Embryonic facial prominence (tissue), 1 donor: ENCODE measurements at regions not wholly inside any gene's neighbourhood (a gene's known extent, or its start where the extent isn't known, plus 50 kb on each side); places are given as distances from the start of the nearest gene placed in this dataset.
"Not testable (repeated sequence)": the region's sequence is repeated elsewhere in the genome, so short reads cannot be mapped to it uniquely, and the experiment has no call there.

Source experiments
- DNase-seq: peaks from one replicate; pipeline ENCODE4 v3.0.0-alpha.2; 2016; ENCODE audit errors: extremely low spot score

DNA sequence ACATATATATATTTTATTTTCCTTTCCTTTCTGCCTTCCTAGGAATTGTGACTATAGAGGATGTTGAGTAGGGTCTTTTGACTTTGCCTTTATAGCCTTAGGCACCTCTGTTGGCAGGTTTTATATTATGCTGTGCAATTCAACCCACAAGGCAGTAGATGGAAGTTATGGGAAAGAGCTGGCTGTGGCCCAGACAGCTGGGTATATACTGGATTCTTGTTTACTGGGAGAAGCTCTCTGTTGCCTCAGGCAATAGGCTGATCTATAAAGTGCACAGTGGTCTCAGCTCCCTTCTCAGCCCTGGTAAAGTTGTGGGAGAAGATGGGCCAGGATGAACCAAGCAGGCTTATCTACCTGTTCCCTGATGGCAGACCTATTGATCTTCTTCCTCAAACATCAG, 342.0 kb downstream of the GBA3 start:
- DNase-seq = no peak

DNA sequence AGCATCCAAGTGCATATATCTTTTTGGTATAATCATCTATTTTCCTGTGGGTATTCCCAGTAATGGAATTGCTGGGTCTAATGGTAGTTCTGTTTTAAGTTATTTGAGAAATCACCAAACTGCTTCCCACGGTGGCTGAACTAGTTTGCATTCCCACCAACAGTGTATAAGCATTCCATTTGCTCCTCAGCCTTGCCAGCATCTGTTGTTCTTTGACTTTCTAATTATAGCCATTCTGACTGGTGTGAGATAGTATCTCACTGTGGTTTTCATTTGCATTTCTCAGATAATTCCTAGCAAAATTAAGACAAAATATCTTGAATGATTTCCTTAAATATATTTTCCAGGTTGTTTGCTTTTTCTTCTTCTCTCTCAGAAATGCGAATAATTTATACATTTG, 341.1 kb downstream of the GBA3 start:
- DNase-seq = no peak

DNA sequence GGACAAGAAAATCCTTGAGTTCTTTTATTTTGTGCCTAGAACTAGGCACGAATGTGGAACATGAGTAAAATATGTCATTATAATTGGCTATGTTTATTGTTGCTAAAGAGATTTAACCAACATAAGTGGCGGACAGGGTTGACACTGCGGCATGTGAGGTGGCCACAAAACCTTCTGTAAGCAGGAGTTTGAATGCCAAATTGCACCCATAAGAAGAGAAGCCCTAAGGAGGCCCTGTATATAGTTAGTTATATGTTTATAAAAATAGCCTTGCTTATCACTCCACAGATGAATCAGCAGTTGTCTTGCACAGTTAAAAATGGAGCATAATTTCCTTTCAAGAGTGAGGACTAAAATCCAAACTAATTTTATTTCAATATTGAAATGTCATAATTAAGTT, 336.1 kb downstream of the GBA3 start:
- no peak for DNase-seq

DNA sequence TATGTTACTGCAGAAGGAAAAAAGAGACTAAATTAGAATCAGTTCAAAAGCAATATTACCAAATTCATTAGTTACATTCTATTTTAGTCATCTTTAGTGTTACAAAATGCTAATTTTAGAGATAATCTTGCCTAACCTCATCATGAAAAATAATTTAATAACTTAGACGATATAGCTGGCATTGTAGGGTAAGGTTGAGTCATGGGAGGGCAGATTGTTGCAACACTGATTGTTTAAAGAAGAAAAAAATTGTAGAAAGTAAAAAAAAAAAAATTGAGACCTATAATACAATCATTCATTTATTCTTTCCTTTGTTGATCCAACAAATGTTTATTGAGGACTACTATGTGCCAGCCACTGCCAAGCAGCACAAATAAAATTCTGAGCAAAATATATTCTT, 330.9 kb downstream of the GBA3 start:
- DNase-seq = no peak

DNA sequence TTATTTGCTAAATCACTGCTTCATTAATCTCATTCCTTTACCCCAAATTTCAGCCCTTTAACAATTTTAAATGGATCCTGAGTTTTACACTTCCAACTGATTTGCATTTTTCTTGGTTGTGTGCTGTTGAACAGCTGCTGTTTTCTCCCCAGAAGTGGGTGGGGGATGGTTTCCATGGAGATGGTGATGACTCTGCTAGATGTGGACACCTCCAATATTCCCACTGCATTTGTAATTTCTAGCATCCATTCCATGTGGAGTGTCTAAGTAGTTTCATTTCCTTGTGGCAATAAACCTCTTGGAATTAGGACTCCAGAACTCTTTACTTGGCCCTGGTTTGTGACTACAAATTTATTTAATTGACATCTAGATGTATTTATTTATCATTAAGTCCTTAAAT, 330.4 kb downstream of the GBA3 start:
- no peak for DNase-seq

DNA sequence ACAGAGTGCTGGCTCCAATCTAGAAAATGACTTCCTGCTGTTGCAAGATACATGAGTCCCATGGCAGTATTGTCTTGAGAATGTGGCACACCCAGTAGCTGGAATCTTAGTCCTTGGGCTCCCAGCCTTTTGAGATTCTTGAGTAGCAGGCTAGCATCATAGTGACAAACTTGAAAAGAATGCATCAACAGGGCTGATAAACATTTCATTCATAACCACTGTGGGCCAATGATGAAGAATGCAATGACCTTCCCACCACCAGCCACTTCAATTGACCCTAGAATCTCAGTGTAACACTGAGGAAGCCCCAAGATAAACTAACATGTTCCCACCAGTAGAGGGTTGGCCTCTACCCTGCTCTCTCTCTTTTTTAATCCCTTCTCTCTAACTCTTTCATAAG, 329.3 kb downstream of the GBA3 start:
- DNase-seq = no peak

DNA sequence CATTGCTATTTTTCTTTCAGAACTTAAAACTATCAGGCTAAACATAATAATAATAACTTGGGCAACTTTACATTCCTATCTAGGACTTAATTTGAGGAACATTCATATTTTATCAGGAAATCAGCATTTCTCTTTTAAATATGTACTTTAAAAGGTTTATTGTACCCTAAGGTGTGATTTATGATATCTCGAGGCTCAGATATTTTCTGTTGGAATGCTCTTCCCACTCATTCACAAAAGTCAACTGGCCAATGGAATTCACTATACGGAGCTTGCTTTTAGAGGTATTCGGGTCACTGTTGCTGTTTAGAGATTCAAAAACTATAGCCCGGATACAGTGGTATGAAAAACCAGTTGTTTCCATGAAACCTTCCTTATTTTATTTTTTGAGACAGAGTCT, 328.3 kb downstream of the GBA3 start:
- no peak for DNase-seq

DNA sequence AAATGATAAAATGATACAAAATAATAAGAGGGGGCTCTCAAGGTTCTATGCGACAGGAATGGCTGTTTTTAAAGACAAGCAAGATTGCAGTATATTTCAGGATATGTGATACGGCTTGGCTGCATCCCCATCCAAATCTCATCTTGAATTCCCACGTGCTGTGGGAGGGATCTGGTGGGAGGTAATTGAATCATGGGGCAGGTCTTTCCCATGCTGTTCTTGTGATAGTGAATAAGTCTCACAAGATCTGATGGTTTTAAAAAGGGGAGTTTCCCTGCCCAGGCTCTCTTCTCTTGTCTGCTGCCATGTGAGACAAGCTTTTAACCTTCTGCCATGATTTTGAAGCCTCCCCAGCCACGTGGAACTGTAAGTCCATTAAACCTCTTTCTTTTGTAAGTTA, 327.7 kb downstream of the GBA3 start:
- not testable (repeated sequence) for DNase-seq

DNA sequence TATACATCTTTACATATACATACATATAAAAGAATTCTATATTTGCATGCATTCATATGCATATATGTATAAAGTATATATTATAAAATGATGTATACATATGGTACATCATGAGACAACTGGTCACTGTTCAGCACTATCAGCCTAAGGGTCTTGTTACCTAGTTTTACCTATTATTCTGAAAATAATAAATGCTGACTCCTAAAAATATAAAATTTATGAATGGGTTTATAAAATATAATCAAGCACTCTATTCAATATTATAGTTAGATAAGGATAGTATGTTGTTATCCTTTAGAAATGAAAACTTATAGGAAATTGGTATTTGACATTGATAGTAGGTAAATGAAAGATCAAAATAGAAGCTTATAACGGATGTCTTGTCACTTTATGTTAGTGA, 324.2 kb downstream of the GBA3 start:
- no peak for DNase-seq

DNA sequence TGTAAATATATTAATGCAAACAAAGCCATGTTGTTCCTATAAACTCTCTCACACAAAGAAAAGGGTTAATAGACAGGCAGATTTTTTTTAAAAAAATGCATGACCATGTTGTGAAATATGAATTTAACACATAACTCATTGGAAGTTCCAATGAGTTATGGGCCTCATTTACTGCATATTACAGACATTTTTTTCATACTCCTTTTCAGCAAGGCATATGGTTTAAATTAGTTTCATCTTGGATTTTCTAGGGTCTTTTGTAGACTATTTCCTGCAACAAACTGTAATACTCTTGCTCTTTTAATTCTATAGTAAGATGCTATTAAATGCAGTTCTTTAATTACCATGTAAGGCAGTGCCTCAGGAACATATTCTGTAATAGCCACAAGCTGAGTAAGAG, 323.1 kb downstream of the GBA3 start:
- no peak for DNase-seq

DNA sequence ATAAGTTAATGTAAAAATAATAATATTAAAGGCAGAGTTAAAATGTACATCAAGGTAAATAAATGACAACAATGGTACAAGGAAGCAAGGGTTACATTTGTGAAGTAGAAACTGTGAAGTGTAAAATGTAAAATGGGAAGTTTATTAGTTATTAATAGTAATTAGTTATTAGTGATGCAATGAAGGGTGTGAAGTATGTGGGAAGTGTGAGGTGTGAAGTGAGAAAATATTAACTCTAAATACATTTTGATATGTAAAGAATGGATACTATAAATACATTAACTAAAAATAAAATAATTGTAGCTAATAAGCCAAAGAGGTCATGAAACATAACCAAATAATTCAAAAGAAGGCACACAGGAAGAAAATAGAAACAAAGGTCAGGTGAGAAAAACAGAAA, 316.4 kb downstream of the GBA3 start:
- DNase-seq = no peak

DNA sequence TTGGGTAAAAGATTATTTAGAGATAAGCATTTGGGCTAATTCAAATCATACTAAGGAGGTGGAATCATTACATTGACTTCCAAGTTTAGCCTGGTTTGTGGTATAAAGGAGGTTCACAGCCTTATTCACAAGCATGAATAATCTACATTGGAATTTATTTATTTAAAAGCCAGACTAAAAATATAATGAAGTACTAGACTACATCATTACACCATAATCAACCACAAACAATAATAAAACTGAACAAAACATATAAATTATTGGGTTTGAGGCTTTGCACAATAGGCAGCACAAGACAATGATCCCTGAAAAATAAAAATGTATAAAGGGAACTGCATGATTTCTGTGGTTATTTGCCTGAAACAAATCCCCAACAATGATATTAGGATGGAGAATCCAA, 314.0 kb downstream of the GBA3 start:
- DNase-seq = no peak

DNA sequence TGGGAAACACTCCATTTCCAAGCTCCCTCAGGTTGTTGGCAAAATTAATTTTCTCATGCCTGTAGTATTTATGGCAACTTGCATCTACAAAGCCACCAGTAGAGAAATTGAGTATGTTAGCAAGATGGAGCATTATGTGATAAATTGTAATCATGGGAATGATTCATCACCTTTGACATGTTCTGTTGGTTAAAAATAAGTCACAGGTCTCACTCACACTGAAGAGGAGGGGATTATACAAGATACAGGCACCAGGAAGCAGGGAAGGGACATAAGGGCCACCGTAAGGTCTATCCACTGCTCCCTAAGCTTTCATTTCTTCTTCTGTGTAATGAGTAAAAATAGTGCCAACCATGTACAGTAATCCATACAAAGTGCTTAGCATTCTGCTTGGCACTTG, 313.0 kb downstream of the GBA3 start:
- DNase-seq = no peak

DNA sequence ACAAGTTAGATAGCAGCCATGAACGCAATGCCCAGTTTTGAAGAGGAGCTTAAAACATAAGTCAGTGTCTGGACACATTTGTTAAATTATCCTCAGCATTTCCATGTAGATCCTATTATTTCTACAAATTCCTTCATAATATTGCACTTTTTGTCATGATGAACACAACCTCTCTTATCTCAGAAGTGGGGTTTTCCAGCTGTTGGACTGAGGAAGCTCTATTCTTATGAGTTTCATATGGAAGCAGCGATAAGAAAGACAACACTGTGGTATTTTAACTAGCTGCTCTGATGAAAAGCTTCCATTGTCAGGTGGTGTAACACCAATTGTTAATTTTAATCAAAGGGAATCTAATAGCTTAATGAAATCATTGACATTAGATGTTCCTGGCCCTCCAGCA, 308.7 kb downstream of the GBA3 start:
- DNase-seq = no peak

DNA sequence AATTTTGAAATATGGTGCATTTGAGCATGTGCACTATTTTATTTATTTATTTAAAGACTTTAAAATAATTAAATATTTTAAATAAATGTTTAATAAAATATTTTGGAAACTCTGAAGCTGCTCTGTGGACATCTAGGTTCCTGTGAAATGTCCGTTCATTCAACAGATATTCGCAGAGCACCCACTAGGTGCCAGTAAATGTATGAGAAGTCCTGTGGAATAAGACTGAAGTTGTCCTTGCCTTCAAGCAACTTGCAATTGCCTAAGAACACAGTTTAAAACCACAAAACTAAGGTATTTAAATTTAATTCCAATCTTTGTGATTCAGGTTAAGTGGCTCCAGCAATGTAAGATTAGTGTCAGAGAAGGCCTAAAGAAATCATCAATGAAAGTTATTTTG, 306.7 kb downstream of the GBA3 start:
- no peak for DNase-seq

DNA sequence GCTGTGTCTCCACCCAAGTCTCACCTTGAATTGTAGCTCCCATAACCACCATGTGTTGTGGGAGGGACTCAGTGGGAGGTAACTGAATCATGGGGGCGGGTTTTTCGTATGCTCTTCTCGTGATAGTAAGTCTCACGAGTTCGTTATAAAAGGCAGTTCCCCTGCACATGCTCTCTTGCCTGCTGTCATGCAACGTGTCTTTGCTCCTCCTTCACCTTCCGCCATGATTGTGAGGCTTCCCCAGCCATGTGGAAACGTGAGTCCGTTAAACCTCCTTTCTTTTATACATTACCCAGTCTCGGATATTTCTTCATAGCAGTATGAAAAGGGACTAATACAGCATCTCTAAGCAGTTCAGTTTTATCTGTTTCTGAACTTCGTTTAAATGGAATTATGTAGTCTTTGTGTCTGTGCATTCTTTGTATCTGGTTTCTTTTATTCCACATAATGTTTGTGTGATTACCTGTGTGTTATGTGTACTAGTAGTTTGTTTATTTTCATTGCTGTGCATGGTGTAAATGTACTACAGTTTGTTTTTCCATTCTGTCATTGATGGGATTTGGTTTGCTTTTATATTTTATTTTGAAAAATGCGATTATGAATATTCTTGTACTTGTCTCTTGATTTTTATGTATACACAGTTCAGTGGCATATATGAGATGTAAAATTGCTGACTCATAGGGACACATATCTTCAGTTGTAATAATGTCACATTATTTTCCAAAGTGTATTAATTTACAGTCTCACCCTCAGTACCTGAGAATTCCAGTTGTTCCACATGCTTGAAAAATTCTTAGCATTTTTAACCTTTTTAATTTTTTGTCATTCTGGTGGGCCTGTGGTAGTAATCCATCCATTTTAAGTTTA, 304.9 kb downstream of the GBA3 start:
- DNase-seq = no peak

DNA sequence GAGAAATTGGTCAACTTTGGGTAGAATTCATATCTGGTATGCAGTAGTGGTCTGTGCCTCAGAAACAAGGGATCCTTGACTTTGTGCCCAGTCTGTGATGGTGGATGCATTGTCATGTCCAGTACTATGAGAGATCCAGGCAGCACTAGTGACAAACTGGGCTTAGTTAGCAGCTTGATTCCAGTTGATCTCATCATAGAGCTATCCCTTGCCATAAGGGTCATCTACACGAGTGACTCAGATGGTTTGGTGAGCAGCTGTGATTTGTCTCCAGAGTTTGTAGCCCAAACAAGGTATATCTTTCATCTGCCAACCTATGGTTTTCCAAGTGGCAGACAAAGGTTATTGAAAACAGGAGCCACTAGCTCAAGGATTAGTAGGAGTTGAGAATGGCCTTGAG, 298.8 kb downstream of the GBA3 start:
- no peak for DNase-seq

DNA sequence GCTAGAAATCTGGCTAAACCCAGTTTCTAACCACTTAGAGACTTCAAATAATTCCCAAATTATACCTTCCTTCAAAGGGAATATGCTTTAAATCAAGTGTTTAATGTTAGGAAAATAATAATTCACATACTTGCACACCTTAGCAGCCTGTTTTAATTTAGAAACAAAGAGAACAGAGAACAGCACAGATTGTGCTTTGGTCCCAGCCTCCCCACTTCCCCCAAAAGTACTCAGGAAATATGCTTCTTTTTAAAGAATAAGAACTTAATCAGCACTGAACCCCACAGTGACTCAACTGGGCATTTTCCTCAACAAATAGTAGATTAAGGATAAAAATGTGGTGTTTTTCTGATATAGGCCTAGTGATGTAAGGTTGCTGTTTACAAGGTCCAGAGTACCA, 295.8 kb downstream of the GBA3 start:
- DNase-seq = no peak

DNA sequence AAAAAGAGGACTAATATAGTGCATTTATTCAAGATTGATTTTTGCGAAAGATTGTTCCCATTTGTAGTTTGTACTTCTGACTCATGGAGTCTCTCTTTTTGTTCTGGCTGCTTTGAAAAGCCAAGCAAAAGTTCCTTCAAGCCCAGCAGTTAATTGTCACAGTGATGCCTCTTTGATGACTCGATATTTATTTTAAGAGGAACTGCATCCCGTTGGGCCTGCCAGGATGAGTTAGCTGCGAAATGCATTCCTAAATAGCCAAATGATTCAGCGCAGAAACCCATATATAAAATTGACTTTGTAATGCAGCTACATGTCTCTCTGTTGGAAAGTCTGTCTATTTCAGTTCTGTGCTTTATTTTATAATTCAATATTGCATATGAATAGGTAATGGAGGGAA, 295.1 kb downstream of the GBA3 start:
- no peak for DNase-seq

DNA sequence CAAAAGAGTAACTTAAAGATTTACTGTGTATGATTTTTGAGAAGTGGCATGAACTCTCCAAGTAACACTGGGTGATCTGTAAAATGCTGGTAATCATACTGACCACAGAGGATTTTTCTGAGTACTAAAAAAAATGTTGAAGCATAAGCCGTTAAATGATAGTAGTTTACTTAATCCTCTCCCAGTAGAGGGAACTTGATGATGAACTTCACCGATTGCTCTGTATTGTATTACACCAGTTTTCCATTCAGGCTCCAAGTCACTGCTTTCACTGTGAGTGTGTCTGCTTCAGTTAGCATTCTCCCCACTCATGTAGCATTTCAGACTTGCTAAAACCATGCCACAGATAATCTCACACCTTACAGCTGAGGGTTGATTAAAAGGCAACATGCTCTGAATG, 294.1 kb downstream of the GBA3 start:
- DNase-seq = no peak

DNA sequence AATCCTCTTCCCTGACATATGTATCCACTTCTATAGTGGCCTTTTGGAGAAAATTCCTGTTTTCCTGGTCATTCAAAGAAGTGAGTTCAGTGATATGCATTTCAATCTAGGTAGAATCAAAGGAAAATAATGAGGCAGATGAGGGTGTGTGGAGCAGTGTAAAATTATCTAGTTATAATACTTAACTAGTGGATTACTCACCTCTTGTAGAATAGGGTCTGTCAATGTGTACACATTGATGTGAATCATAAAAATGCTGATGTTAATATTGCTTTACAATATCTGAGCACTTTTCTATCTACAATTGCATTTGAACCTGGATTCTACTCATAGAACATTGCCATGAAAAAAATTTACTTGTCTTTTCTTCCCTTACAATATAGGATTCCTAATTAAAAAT, 293.5 kb downstream of the GBA3 start:
- DNase-seq = no peak

DNA sequence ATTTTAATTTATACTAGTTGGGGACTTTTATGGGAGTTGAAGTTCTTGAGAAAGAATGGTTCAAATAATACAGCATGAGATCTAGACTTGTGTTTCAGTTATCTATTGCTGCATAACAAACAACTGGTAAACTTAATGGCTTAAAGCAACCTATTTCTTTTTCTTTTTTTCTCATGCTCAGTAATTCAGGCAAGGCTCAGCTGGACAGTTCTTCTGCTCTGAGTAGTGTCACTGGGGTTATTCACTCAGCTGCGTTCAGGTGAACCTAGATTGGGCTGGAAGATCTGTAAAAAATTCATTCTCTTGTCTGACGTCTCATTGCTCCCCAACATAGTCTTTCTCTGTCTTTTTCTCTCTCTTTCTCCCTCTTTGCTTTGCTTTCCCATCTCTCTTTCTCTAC, 291.7 kb downstream of the GBA3 start:
- DNase-seq = no peak

DNA sequence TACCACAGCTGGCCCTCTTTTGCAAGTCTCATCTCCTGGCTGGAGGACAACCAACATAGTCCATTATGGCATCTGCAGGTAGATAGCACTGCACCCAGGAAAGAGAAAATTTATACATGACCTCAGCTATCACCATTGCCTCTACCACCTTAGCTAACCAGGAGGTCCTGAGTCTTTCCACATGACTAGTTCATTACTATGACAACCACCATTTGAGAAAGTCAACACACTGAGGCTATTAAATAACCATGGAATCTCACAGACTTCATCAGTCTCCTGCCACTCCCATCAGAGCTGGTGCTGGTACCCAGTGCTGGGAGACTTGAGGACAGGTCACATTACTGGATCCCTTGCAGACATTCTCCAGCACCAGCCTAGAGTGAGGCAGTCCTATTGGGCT, 285.9 kb downstream of the GBA3 start:
- DNase-seq = no peak

DNA sequence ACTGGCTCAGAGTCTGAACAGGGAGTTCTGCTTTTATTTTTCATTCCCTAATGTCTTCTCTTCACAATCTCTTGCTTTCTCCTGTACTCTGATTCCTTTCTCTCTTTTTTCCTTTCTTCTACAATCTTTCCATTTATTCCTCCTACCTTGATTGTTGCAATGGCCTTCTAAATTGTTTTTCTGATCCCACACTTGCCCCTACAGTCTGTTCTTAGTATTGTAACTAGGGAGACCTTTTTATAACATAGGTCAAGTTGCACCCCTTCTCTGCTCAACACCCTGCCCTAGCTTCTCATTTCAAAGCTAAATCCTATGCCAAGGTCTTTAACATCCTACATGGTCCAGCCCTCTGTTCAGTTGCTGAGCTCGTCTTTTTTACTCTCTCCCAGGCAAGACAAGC, 277.9 kb downstream of the GBA3 start:
- no peak for DNase-seq
